DOHH2 (cell line): ENCODE measurements at regions not wholly inside any gene's neighbourhood (a gene's known extent, or its start where the extent isn't known, plus 50 kb on each side); places are given as distances from the start of the nearest gene placed in this dataset.

ENCODE experiments used
- CTCF ChIP-seq: fragments of 200-600 bp; sonication (generic); IDR thresholded peaks from one replicate; pipeline ENCODE4 v1.5.1; 2014; ENCODE audit warnings: antibody characterized with exemption, mild to moderate bottlenecking, low read depth, low read length; ENCODE audit not compliant: poor library complexity, severe bottlenecking
- EZH2phosphoT487 ChIP-seq: fragments of 200-600 bp; sonication (generic); IDR thresholded peaks from 2 replicates; pipeline ENCODE4 v1.6.1; 2017; ENCODE audit warnings: borderline replicate concordance, mild to moderate bottlenecking, antibody characterized with exemption, low read length, moderate library complexity, mixed read lengths

GRCh38 chr12:18811273-18811672 is 73.4 kb downstream of the CAPZA3 start:
- no peak for TF ChIP-seq CTCF
- TF ChIP-seq EZH2phosphoT487 = no peak
